PC-3 (cell line): ENCODE measurements at regions not wholly inside any gene's neighbourhood (a gene's known extent, or its start where the extent isn't known, plus 50 kb on each side); places are given as distances from the start of the nearest gene placed in this dataset.

Source experiments
- ATAC-seq: fragments of 200-7000 bp; cut with Tn5 transposase; 2 replicates; pipeline ENCODE4 v1.9.1; 2020; ENCODE audit warnings: mild to moderate bottlenecking, moderate library complexity
- BruUV-seq: library from RNA; stranded (reverse); fragments of 400-500 nt; replicated peaks from 2 replicates; lab custom pipeline; 2021; lab: Mats Ljungman, UMichigan
- CTCF ChIA-PET: fragments of 300-600 bp; sonication (Branson Sonifier 250); formaldehyde crosslinking; loops from one replicate; lab custom pipeline; 2022; ENCODE audit warnings: antibody characterized with exemption; lab: Charles Lee
- POLR2A ChIA-PET: fragments of 300-600 bp; sonication (Branson Sonifier 250); formaldehyde crosslinking; loops from one replicate; lab custom pipeline; 2022; ENCODE audit warnings: antibody characterized with exemption; ENCODE audit not compliant: unreplicated experiment; lab: Charles Lee
- DNase-seq: peaks from one replicate; pipeline ENCODE4 v3.0.0-alpha.2; 2015
- H2AFZ ChIP-seq: fragments of 300-600 bp; sonication (generic); 2 replicates; pipeline ENCODE4 v1.6.0; 2016; ENCODE audit warnings: antibody characterized with exemption, low read length
- H3F3A ChIP-seq: fragments of 300-600 bp; sonication (generic); one replicate; pipeline ENCODE4 v1.6.0; 2017; ENCODE audit warnings: antibody characterized with exemption, low read length, control low read depth, mild to moderate bottlenecking; ENCODE audit not compliant: unreplicated experiment
- H3K27ac ChIP-seq: fragments of 300-600 bp; sonication (generic); 2 replicates; pipeline ENCODE4 v1.5.1; 2016; ENCODE audit warnings: mild to moderate bottlenecking, low read length
- H3K27me3 ChIP-seq: fragments of 300-600 bp; sonication (generic); 2 replicates; pipeline ENCODE4 v1.6.1; 2016; ENCODE audit warnings: low read length, mixed read lengths
- H3K36me3 ChIP-seq: fragments of 300-600 bp; sonication (generic); 2 replicates; pipeline ENCODE4 v1.6.1; 2016; ENCODE audit warnings: low read depth, mixed run types, low read length, mixed read lengths
- H3K4me1 ChIP-seq: fragments of 300-600 bp; sonication (generic); 2 replicates; pipeline ENCODE4 v1.5.1; 2016; ENCODE audit warnings: low read length; ENCODE audit not compliant: insufficient read depth
- H3K4me2 ChIP-seq: fragments of 300-600 bp; sonication (generic); 2 replicates; pipeline ENCODE4 v1.6.0; 2016; ENCODE audit warnings: low read length
- H3K4me3 ChIP-seq: fragments of 300-600 bp; sonication (generic); 2 replicates; pipeline ENCODE4 v1.5.1; 2016; ENCODE audit warnings: mild to moderate bottlenecking, low read length, mixed read lengths
- H3K79me2 ChIP-seq: fragments of 300-600 bp; sonication (generic); 2 replicates; pipeline ENCODE4 v1.6.1; 2017; ENCODE audit warnings: low read length, mixed read lengths
- H3K9ac ChIP-seq: fragments of 300-600 bp; sonication (generic); 2 replicates; pipeline ENCODE4 v1.6.0; 2016; ENCODE audit warnings: mild to moderate bottlenecking, low read length
- H3K9me2 ChIP-seq: fragments of 300-600 bp; sonication (generic); replicated peaks from 2 replicates; pipeline ENCODE4 v1.6.1; 2016; ENCODE audit warnings: mixed run types, low read length, mixed read lengths
- H3K9me3 ChIP-seq: fragments of 300-600 bp; sonication (generic); 2 replicates; pipeline ENCODE4 v1.6.1; 2016; ENCODE audit warnings: low read length, mixed read lengths
- H4K20me1 ChIP-seq: fragments of 300-600 bp; sonication (generic); 2 replicates; pipeline ENCODE4 v1.6.1; 2016; ENCODE audit warnings: low read length, mixed read lengths
- EZH2 ChIP-seq: fragments of 300-600 bp; sonication (generic); IDR thresholded peaks from one replicate; pipeline ENCODE4 v1.6.1; 2017; ENCODE audit warnings: antibody characterized with exemption, mild to moderate bottlenecking, low read length; ENCODE audit not compliant: unreplicated experiment
- EZH2phosphoT487 ChIP-seq: fragments of 300-600 bp; sonication (generic); IDR thresholded peaks from 2 replicates; pipeline ENCODE4 v1.6.1; 2018; ENCODE audit warnings: mild to moderate bottlenecking, antibody characterized with exemption, low read length, borderline replicate concordance
- intact Hi-C: fragments of 100-400 bp; cut with micrococcal nuclease; formaldehyde crosslinking; loops from 2 replicates; pipeline ENCODE4 v1.9.0; 2023
- TF ChIP-seq, protein P1 (sequence below): fragments of 300-600 bp; sonication (generic); conservative IDR thresholded peaks from 2 replicates; pipeline ENCODE4 v1.5.1; 2017; ENCODE audit warnings: antibody characterized with exemption, low read depth, mild to moderate bottlenecking, low read length

DNA sequence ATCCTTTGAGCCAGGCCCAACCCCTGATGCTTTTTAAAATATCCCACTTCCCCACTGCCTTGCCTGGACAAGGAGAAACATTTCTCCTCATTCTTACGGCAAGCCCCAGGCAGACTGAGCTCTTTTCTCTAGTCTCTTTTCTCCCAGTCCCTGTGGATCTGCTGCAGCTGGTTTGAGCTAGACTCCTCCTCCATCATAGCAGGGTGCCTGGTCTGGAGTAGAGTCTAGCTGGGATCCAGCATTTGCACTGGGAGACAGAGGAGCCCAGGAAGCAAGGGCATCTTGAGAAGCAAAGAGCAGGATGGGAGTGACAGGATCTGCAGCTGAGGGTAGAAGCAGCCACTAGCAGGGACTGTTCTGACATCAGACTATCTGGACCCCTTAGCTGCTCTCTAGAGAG is 562.3 kb upstream of the COBL start:
- Histone ChIP-seq H3K4me2 (no peak overlapping the region), H4K20me1 (no peaks in the 10 kb centered on the region), H3K27me3 (no peaks in the 10 kb centered on the region), H3K9me3 (no peaks in the 10 kb centered on the region), H3K9me2 (no peaks in the 10 kb centered on the region), H2AFZ (no peak overlapping the region), H3K36me3 (no peaks in the 10 kb centered on the region), H3F3A (no peaks in the 10 kb centered on the region), H3K4me3 (no peak overlapping the region), H3K79me2 (no peaks in the 10 kb centered on the region), H3K4me1 (no peaks in the 10 kb centered on the region), H3K27ac (no peak overlapping the region), H3K9ac (no peak overlapping the region)
- TF ChIP-seq EZH2phosphoT487 (no peak), EZH2 (no peak)
- TF ChIP-seq, protein P1, sequence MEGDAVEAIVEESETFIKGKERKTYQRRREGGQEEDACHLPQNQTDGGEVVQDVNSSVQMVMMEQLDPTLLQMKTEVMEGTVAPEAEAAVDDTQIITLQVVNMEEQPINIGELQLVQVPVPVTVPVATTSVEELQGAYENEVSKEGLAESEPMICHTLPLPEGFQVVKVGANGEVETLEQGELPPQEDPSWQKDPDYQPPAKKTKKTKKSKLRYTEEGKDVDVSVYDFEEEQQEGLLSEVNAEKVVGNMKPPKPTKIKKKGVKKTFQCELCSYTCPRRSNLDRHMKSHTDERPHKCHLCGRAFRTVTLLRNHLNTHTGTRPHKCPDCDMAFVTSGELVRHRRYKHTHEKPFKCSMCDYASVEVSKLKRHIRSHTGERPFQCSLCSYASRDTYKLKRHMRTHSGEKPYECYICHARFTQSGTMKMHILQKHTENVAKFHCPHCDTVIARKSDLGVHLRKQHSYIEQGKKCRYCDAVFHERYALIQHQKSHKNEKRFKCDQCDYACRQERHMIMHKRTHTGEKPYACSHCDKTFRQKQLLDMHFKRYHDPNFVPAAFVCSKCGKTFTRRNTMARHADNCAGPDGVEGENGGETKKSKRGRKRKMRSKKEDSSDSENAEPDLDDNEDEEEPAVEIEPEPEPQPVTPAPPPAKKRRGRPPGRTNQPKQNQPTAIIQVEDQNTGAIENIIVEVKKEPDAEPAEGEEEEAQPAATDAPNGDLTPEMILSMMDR = no peak
- ATAC-seq = no peak
- no peak for DNase-seq
- CTCF ChIA-PET = no interaction called here
- BruUV-seq = no TSS peak
- intact Hi-C loops = no loop called here
- POLR2A ChIA-PET = no interaction called here

DNA sequence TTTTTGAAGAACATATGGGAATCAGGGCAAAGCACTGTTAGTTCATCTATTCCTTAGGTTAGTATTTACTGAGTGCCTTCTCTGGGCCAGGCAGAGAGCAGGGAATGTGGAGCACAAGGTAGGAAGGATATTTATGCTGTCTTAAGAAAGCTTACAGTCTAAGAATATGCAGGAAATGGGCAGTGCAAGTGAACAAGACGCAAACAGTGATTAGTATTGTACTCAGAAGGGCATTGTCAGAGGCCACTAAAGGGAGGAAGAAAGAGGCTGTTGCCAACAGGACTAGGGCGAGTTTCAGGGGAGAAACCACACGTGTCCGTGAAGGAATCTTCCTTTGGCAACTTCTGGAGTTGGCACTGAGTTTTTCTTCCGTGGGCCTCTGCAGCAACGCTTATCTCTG is 552.8 kb upstream of the COBL start:
- ChIA-PET POLR2A (no interaction called here), CTCF (no interaction called here)
- Histone ChIP-seq H3F3A (no peaks in the 10 kb centered on the region), H4K20me1 (no peaks in the 10 kb centered on the region), H3K9me2 (no peaks in the 10 kb centered on the region), H3K4me1 (no peaks in the 10 kb centered on the region), H3K79me2 (no peaks in the 10 kb centered on the region), H3K9me3 (no peaks in the 10 kb centered on the region), H3K27ac (no peak overlapping the region), H3K27me3 (no peaks in the 10 kb centered on the region), H3K4me2 (no peak overlapping the region), H3K36me3 (no peaks in the 10 kb centered on the region), H3K9ac (no peak overlapping the region), H3K4me3 (no peak overlapping the region), H2AFZ (no peak overlapping the region)
- DNase-seq (no peak), ATAC-seq (no peak)
- no TSS peak for BruUV-seq
- intact Hi-C loops = no loop called here
- TF ChIP-seq EZH2 (no peak), EZH2phosphoT487 (no peak)
- TF ChIP-seq, protein P1 = no peak

DNA sequence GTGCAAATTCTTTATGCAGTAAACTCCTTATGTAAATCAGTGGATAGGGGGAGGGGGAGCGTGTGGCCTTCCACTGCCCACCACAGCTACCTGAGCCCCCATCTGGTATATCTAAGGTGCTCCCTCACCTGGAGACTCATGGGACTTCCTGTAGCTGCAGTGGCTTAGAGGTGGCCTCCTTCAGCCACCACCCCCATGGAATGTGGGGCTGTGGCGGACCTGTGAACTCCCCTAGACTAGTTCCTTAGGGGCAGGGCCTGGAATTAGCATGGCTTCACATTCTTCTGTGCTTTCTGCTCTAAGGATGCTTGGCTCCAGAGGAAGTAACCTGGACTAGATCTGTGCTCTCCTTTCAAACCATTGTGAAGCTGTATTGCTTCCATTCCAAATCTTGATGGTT is 550.5 kb upstream of the COBL start:
- Histone ChIP-seq H3K9me3 (no peaks in the 10 kb centered on the region), H3K79me2 (no peaks in the 10 kb centered on the region), H4K20me1 (no peaks in the 10 kb centered on the region), H3K4me1 (no peaks in the 10 kb centered on the region), H3K27ac (no peak overlapping the region), H3K4me3 (no peak overlapping the region), H2AFZ (no peak overlapping the region), H3K9me2 (no peaks in the 10 kb centered on the region), H3F3A (no peaks in the 10 kb centered on the region), H3K27me3 (no peaks in the 10 kb centered on the region), H3K36me3 (no peaks in the 10 kb centered on the region), H3K4me2 (no peak overlapping the region), H3K9ac (no peak overlapping the region)
- CTCF ChIA-PET = no interaction called here
- intact Hi-C loops = no loop called here
- POLR2A ChIA-PET = no interaction called here
- TF ChIP-seq EZH2phosphoT487 (no peak), EZH2 (no peak)
- TF ChIP-seq, protein P1 = no peak
- ATAC-seq = no peak
- BruUV-seq = no TSS peak
- no peak for DNase-seq
